NCI-H446 (cell line): ENCODE measurements at regions not wholly inside any gene's neighbourhood (a gene's known extent, or its start where the extent isn't known, plus 50 kb on each side); places are given as distances from the start of the nearest gene placed in this dataset.

Source experiments
- DNase-seq, 2 experiments: peaks; one replicate each; lab custom pipeline; 2025; lab: John Stamatoyannopoulos, UW

DNA sequence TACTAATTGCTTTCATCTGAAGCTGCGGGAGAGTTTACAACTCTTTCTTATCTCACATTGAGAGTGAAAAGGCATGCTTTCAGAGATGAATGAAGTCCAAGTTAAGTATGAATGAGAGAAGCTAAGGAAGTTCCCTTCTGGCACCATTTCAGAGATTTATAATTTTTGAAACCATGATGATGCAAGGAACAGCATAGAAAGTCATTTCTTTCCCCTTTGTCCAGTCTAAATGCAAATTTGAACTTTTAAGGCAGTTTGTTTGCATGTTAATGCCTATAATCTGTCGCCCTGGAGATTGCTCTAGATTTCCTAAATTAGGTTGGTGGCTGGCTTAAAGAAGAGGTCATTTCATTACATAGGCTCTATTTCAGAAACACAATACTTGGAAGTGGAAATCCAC lies 594.8 kb upstream of the GOT2 start:
- DNase-seq = no peak

DNA sequence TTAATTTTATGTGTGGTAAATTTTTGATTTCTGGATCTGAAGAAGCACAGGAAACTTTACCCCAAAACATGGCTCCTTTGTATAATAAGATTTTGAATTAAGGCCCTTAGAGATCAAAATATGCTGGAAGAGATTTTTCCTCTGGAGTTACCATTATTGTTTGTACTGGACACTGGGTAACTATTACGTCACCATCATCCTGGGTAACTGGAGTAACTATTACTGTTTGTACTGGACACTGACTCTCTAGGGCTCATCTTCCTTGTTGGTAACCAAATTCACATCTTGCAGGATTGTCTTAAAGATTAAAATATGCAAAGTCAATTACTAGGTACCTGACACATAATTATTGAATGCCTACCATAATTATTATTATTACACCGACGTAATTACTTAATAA lies 593.8 kb upstream of the GOT2 start:
- DNase-seq = no peak

DNA sequence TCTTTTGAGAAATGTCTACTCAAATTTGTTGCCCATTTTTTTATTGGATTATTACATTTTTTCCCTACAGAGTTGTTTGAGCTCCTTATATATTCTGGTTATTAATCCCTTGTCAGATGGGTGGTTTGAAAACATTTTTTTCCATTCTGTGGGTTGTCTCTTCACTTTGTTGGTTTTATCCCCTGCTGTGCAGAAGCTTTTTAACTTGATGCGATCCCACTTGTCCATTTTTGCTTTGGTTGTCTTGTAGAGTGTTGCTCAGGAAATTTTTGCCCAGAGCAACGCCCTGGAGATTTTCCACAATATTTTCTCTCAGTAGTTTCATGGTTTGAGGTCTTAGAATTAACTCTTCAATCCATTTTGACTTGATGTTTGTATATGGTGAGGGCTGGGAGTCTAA lies 592.8 kb upstream of the GOT2 start:
- no peak for DNase-seq

DNA sequence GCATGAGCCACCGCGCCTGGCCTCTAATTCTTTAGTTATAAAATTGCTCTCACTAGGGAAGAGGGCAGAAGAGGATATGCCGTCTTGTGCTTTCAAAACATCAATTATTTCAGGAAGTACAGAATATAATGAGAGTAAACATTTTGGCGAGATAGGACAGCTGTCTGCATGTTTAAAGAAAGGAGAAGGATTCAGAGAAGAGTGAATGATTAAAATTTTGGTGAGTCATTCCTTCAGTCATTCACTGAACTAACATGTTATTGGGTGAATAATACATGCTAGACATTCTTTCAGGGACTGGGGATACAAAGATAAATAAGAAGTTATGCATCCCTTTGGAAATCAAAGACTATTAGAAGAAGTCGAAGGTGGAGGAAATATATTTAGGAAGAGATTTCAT lies 590.3 kb upstream of the GOT2 start:
- DNase-seq = no peak

DNA sequence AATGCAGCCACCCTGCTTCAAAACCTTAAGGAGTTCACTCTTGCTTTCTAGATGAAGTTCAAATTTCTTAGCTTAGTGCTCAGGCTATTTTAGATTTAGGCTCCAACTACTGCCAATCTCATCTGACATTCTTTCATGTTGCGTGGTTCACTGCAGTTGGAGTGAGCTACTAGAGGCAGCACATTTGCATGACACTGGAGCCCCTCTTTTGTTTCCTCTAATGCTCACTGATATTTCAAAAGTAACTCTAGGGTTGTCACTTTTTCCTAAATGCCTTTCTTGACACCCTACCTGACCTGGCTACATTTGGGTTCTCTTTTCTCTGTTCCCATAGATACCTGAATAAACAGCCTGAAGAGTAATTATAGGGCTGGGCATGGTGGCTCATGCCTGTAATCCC lies 586.5 kb upstream of the GOT2 start:
- DNase-seq = no peak

DNA sequence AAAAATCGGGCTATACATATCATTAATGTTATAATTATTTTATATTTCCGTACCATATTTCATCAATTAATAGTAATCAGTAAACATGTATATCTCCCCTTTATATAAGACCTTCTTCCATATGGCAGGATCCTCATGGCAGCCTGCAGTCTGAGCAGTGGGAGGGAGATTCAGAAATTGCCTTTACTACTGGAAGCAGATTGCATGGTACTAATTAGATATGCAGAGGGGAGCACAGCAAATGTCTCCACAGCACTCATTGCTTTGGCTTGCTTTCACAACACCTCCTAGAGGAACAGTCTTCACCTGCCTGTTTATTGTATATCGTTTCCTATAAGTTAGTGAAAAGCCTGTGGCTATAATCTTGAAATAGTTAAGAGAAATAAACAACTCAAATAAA lies 585.8 kb upstream of the GOT2 start:
- no peak for DNase-seq

DNA sequence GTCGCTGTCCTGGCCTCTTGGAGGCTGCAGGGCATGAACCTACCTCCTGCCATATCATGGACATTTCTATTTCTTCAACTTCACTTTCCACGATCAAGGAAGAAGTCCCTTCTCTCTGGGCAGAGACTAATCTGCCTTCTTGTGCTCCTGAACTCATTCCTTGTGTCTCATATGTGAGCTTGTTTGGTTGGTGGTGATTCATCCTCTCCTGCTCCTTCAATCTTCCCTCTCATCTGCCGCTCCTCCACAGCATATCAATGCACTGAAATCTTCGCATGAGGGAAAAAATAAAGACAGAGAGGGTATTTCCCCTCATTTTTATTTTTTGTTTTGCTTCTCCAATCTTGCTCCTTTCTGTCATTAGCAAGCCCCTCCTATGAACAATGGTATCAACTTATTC lies 571.7 kb upstream of the GOT2 start:
- DNase-seq = no peak

DNA sequence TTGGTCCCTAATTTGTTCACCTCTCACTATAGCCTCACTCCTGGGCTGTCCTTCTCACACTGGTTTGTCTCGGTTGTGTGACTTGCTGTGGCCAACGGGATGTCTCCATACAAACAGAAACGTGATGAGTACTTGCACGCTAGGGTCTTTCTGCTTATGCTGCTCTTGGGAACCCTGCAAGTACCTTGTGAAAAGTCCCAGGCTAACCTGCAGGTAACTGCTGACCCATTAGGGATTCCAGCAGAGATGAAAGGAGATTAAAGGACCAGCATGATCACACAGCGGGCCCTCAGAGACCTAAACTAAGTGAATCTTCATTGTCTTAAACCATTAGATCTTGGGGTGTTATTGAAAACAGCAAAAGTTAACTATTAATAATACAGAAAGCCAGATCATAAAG lies 562.8 kb upstream of the GOT2 start:
- no peak for DNase-seq

DNA sequence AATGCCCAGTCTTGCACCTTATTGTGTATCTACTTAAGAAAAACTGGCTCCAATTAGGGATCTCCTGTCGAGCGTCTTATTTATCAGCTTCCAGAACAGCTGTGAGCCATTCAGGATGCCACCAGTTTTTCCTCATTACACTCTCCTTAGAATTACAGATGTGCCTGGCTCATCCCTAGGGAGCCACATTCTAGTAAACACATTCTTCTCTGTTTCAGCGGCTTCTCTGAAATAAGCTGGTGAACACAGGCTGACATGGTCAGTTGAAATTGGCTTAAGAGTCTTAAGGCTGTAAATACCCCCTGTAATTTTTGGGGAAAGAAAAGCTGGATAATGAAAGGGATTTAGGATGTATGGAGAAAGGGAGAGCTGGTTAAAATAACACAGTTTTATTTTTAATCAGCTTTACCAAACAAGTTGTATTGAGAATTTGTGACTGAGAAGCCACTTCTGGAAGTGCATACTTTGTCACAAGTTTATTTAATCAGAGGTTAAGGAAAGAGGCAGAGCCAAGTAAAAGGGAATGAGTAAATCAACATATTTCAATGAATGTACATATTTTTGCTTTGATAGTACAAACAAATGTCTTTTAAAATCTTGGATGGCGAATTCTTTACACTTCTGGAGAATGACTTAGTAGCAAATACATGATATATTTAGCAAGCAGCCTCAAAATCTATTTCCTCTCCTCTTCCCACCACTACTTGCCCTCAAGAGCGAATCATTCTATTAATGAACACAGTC lies 562.0 kb upstream of the GOT2 start:
- no peak for DNase-seq

DNA sequence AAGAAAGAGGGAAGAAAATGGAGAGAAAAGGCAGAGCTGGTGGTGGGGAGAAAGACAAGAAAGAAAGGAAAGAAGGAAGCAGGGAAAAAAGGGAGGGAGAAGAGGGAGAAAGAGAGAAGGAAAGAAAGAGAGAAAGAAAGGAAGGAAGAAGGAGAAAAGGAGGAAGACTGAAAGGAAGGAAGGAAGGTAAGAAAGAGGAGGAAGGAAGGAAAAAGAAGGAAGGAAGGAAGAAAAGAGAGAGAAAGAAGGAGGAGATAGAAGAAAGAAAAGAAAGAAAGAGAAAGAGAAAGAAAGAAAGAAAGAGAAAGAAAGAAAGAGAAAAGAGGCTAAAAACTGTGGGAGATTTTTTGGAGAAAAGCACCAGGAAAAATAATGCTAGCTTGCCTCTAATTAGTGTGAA lies 561.4 kb upstream of the GOT2 start:
- no peak for DNase-seq

DNA sequence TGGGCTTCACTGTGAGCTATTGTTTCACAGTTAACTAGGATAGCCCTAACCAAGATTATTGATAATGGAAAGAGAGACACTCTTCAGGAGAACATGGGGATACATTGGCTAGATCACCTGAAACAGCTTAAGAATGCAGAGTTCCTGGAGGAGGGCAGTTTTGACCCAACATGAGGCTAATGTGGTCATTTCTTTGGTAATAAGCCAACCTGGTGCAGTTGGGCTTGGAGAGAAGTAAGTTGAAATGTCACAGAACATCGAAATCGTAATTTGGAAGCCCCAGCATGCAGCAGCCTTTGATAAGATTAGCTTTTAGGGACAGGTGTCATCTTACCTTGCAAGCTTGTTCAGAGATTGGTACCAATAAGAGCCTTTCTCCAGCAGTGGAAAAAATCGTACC lies 556.6 kb upstream of the GOT2 start:
- no peak for DNase-seq

DNA sequence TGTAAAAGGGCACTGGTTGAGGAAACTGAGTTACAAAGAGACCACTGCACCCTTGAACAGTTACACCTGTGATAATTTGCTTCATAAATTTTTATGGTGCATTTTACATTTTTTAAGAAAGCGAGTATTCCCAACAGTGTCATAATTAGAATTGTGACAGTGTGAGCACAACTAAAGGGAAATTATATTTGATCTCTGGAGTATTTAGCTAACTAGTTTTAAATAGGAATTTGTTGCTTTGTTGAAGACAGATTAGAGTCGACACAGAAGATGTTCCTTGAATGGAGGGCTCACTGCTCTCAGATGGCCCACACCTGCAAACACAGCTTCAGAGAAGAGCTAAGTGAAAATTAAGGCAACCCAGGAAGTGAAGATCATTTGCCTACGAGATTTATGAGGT lies 555.0 kb upstream of the GOT2 start:
- no peak for DNase-seq

DNA sequence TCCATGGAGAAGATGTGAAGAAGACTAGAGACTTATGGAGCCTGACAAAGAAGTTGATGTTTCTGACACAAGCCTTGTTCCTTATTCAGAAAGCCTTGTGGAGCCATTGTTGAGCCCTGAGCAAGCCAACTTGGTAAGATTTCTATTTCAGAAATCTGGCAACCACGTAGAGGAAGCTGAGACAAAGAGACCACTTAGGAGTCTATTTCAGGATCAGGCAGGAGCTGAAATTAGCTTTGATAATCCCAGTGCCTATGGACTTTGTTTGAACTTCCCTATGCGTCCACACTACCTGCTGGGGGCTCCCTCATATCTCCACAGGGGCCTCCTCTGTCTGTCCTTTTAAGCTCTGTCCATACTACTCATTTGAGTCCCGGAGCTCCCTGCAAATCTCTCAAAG lies 540.0 kb upstream of the GOT2 start:
- no peak for DNase-seq

DNA sequence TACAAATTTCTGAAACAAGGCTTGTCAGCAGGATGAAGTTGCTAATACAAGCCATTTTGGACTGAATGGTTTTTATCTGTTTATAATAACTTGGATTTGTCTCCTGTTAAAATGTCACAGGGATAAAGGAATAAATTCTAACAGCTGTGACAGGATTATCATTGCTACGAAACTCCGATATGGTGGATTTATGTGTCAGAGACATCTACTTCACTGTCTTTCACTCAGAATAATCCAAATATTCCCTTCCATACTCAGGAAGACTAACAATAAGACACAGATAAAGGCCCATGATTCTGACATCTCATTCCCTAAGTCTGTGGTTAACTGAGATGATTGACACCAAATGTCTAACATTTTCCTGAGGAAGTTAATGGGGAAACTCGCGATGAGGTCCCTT lies 529.8 kb upstream of the GOT2 start:
- DNase-seq = no peak

DNA sequence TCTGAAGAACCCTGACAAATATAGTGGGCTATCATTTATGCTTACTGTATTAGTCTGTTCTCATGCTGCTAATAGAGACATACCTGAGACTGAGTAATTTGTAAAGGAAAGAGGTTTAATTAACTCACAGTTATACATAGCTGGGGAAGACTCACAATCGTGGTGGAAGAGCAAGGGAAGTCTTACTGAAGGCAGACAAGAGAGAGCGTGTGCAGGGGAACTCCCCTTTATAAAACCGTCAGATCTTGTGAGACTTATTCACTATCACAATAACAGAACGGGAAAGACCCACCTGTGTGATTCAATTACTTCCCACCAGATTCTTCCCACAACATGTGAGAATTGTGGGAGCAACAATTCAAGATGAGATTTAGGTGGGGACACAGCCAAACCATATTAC lies 526.8 kb upstream of the GOT2 start:
- DNase-seq = no peak

DNA sequence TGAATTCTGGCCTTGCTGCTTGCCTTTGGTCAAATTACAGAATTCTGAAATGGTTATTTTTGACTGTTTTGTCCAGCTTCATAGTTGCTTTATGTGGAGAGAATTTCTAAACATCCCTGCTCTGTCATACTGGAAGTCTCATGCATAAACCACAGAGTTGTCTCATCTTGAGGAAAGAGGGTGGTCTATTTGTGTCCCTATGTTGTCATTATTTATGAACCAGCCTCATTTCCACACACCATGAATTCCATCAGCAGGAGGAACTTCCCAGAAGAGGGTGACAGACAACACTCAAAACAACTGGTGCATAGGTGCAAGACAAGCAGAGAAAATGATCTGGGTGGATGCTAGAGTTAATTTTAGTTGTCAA lies 525.8 kb upstream of the GOT2 start:
- DNase-seq = no peak

DNA sequence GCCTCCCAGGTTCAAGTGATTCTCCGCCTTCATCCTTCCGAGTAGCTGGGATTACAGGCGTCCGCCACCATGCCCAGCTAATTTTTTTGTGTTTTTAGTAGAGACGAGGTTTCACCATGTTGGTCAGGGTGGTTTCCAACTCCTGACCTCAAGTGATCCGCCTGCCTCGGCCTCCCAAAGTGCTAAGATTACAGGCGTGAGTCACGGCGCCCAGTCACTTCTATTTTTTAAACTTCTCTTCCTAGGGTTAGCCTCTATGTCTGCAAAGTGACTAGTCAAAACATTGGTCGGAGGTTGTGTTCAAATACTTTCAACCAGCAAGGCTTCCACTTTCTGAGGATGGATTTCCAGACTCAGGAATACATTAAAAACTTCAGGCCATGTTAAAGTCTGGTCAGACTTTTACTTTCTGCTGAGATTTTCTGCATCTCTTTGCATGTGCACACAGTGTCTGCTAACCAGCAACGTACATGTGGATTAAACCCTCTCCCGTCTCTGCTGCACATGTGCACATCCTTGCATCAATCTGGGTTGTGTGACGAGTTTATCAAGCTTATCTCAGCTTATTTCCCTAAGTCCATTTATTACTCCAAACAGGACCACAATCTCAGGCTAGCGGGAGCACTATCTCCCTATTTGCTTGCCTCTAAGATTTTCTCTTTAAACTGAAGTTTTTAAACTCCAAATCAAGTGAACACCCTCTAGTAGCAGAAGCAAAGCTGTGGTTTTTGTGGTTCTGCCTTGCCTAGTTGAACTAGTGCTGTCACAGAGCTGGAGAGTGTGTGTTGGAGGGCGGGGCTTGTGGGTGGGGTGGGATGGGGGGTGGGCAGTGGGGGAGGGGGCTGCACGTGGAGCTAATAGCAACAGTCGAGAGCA lies 525.2 kb upstream of the GOT2 start:
- DNase-seq = no peak

DNA sequence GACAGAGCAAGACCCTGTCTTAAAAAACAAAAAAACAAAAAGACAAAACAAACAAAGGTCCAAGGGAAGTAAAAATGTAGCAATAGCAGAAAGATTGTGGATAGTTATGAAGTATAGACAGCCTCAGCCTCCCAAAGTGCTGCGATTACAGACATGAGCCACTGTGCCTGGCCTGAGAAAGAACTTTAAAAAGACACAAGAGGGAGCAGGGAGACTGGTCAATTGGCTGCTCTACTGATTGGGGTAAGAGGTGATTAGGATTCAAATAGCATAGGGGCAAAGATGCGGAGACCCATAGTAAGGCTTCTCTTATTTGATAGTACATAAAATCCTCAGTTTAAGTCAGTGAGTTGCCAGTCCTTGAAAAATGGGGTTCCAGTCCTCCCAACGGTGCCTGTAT lies 518.2 kb upstream of the GOT2 start:
- no peak for DNase-seq

DNA sequence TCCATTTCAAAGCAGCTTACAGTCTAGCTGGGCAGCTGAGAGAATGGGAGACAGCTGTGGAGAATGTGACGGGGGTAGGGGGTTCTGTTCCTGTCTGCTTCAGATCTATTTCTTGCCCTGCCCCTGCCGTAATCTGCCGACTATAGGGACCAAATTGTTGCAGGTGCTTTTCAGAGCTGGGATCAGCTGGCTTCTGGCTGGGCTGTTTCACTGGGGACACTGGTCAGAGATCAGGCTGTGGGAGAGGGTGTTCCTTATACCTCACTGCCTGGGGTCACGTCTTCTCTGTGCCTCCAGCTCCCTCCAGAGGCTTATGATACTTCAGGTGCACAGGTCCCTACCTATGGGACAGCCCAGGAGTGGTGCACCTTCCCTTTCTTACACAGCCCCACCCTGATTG lies 514.9 kb upstream of the GOT2 start:
- no peak for DNase-seq

DNA sequence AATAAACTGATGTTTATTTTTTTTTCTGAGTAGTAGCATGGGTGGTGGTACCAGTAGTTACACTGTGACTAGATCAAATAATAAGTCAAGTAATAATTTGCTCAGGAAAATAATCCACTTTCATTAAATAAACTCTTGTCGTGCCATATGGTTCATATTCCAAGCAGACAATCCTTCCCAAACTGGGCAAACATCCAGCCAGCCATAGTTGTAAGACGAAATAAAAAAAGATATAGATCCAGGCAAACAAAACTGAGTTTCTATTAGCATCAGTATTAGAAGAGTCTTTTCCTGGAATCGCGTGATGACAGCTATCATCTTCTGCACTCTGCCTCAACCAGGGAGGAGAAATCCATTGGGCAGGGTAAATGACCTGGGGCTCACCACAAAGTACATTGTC lies 508.4 kb upstream of the GOT2 start:
- DNase-seq = no peak

DNA sequence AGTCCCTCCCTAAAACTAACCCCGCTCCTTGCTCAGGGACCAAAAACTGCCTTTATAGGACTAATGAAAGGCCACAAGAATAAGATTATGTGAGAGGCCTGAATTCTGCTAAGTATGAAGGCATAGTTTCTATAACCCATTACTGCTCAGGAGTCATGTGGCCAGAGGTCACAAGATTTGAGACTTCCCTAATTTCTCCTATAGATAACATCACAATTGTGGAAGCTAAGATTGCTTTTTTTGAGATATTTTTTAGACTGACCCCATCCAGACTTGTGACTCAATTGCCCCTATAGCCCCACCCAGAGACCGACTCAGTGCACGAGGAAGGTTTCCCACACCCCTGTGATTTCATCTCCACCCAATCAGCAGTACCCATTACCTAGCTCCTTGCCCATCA lies 504.1 kb upstream of the GOT2 start:
- DNase-seq = no peak

DNA sequence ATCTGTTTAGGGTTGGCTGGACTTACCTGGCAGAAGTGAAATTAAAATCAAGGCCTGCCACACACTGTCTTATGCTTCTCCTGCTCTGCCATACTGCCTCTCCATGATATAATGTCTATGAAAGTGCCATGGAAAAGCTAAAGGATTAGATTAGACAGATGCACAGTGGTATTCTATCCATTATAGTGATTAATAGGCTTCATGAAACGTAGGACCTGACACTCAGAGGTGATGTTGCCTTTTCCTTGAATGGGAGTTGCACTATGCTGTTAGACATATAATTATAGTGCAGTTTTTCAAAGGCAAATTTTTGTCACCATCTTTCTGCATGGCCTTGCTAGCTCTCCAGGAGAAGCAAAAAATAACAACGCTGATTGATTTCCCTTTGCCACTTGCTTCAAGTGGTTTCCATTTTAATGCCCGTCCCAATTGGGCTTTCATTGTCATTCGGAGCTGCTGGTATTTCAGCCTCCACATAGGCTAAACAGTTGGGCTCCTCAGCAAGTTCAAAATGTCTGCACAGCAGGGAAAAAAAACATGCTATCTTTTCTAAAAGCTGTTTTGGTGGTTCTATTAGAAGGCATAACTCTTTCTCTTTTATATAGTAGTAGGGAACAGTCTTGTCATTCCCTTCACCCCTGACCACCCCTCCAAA lies 502.8 kb upstream of the GOT2 start:
- no peak for DNase-seq

DNA sequence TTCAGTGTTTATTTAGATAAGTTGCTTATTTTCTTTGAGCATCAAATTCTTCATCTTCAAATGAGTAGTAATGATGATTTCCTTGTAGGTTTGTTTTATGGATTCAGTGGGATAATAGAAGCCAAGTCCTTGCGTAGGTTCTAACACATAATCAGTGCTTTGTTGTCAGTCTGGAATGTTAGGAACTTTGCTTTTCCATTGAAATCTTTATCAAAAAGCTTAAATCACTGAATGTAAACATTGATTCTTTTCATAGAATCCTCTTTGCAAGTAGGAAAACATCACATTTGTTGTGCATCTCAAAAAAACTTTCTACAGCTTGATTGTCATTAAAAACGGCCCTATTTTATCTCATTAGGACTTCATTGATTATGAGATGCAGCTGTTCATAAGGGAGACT lies 490.3 kb upstream of the GOT2 start:
- no peak for DNase-seq
